Sciatic nerve (tissue), 2 donors: ENCODE measurements at regions not wholly inside any gene's neighbourhood (a gene's known extent, or its start where the extent isn't known, plus 50 kb on each side); places are given as distances from the start of the nearest gene placed in this dataset.

Source experiments
- ATAC-seq: fragments of 200-7000 bp; cut with Tn5 transposase; one replicate; pipeline ENCODE4 v1.9.1; 2020; ENCODE audit warnings: mild to moderate bottlenecking, moderate library complexity
- DNase-seq: peaks from one replicate; pipeline ENCODE4 v3.0.0-alpha.2; 2020; ENCODE audit warnings: low spot score
- intact Hi-C: fragments of 100-400 bp; cut with DNase I; formaldehyde crosslinking; loops from one replicate; pipeline ENCODE4 v1.14.2; 2022
- donor health status: DM: no; HTN: no; CAD: no.
- donor health status: DM: no; HTN: no; CAD: no.

- ATAC-seq = no peak
- DNase-seq = no peak
- intact Hi-C loops = no loop called here
Measured at GRCh38 chr3:21801631-21802030, 50.6 kb upstream of the ZNF385D start.

- ATAC-seq (peak; percentile 51), DNase-seq (no peak)
- intact Hi-C loops = no loop called here
Measured at GRCh38 chr3:21803604-21804003, 52.6 kb upstream of the ZNF385D start.

GRCh38 chr3:21804330-21804729 is 53.3 kb upstream of the ZNF385D start:
- DNase-seq (no peak), ATAC-seq (peak; percentile 36)
- intact Hi-C loops = no loop called here

- no peak for ATAC-seq
- no peak for DNase-seq
- intact Hi-C loops = no loop called here
Measured at GRCh38 chr3:21806733-21807132, 55.7 kb upstream of the ZNF385D start.

- DNase-seq (no peak), ATAC-seq (no peak)
- intact Hi-C loops = no loop called here
Measured at GRCh38 chr3:21825684-21826083, 74.7 kb upstream of the ZNF385D start.

GRCh38 chr3:21826416-21826815 is 75.4 kb upstream of the ZNF385D start:
- ATAC-seq (no peak), DNase-seq (no peak)
- intact Hi-C loops = no loop called here

GRCh38 chr3:21830541-21830940 is 79.5 kb upstream of the ZNF385D start:
- ATAC-seq = no peak
- intact Hi-C loops = no loop called here
- no peak for DNase-seq

GRCh38 chr3:21835264-21835663 is 84.3 kb upstream of the ZNF385D start:
- DNase-seq (no peak), ATAC-seq (no peak)
- intact Hi-C loops = no loop called here

- ATAC-seq = no peak
- DNase-seq = no peak
- intact Hi-C loops = no loop called here
Measured at GRCh38 chr3:21836227-21836626, 85.2 kb upstream of the ZNF385D start.

GRCh38 chr3:21839176-21839575 is 88.2 kb upstream of the ZNF385D start:
- ATAC-seq = no peak
- no peak for DNase-seq
- intact Hi-C loops = no loop called here

- intact Hi-C loops = no loop called here
- ATAC-seq = peak; percentile 63
- no peak for DNase-seq
Measured at GRCh38 chr3:21839592-21839991, 88.6 kb upstream of the ZNF385D start.

- DNase-seq (no peak), ATAC-seq (no peak)
- intact Hi-C loops = no loop called here
Measured at GRCh38 chr3:21847005-21847404, 96.0 kb upstream of the ZNF385D start.

GRCh38 chr3:21859124-21860081 is 108.4 kb upstream of the ZNF385D start:
- no peak for DNase-seq
- ATAC-seq = peak; percentile 15
- intact Hi-C loops = no loop called here

GRCh38 chr3:21860082-21860475 is 109.1 kb upstream of the ZNF385D start:
- DNase-seq (no peak), ATAC-seq (no peak)
- intact Hi-C loops = no loop called here

GRCh38 chr3:21860657-21861056 is 109.6 kb upstream of the ZNF385D start:
- intact Hi-C loops = no loop called here
- DNase-seq (no peak), ATAC-seq (no peak)

- intact Hi-C loops = no loop called here
- DNase-seq (no peak), ATAC-seq (no peak)
Measured at GRCh38 chr3:21876782-21877181, 125.8 kb upstream of the ZNF385D start.

GRCh38 chr3:21877214-21877754 is 126.3 kb upstream of the ZNF385D start:
- intact Hi-C loops = no loop called here
- ATAC-seq = no peak

GRCh38 chr3:21879184-21879886 is 128.3 kb upstream of the ZNF385D start:
- DNase-seq = no peak

More at GRCh38 chr3:21877214-21877754, 126.3 kb upstream of the ZNF385D start:
- DNase-seq = no peak

GRCh38 chr3:21888656-21889055 is 137.6 kb upstream of the ZNF385D start:
- intact Hi-C loops = no loop called here
- ATAC-seq = no peak

More at GRCh38 chr3:21879184-21879886, 128.3 kb upstream of the ZNF385D start:
- intact Hi-C loops = no loop called here
- ATAC-seq = no peak

GRCh38 chr3:21889166-21889565 is 138.2 kb upstream of the ZNF385D start:
- no peak for ATAC-seq
- no peak for DNase-seq
- intact Hi-C loops = no loop called here

More at GRCh38 chr3:21888656-21889055, 137.6 kb upstream of the ZNF385D start:
- DNase-seq = no peak
